NT2/D1 (cell line): ENCODE measurements at regions not wholly inside any gene's neighbourhood (a gene's known extent, or its start where the extent isn't known, plus 50 kb on each side); places are given as distances from the start of the nearest gene placed in this dataset.

Source experiments
- SUZ12 ChIP-seq: IDR thresholded peaks from 2 replicates; pipeline ENCODE4 v1.6.1; 2011; ENCODE audit not compliant: insufficient read length, insufficient read depth; ENCODE audit errors: extremely low read depth
- YY1 ChIP-seq: IDR thresholded peaks from 2 replicates; pipeline ENCODE4 v1.6.1; 2011; ENCODE audit not compliant: insufficient read length, insufficient read depth

GRCh38 chr2:132282911-132283310 is 121.2 kb upstream of the ANKRD30BL start:
- no peak for TF ChIP-seq YY1
- no peak for TF ChIP-seq SUZ12
